WERI-Rb-1 (cell line): ENCODE measurements at regions not wholly inside any gene's neighbourhood (a gene's known extent, or its start where the extent isn't known, plus 50 kb on each side); places are given as distances from the start of the nearest gene placed in this dataset.

ENCODE experiments used
- DNase-seq: peaks from one replicate; pipeline ENCODE4 v3.0.0-alpha.2; 2020
- H3K27ac ChIP-seq: fragments of 250-450 bp; sonication (Bioruptor Pico); 2 replicates; pipeline ENCODE4 v1.5.1; 2020; ENCODE audit warnings: mild to moderate bottlenecking, moderate library complexity
- H3K27me3 ChIP-seq: fragments of 250-450 bp; sonication (Bioruptor Pico); 2 replicates; pipeline ENCODE4 v1.5.1; 2021; ENCODE audit warnings: mild to moderate bottlenecking, low read depth, moderate library complexity; ENCODE audit not compliant: insufficient read depth, severe bottlenecking
- H3K36me3 ChIP-seq: fragments of 250-450 bp; sonication (Bioruptor Pico); 2 replicates; pipeline ENCODE4 v1.5.1; 2020; ENCODE audit warnings: mild to moderate bottlenecking, moderate library complexity
- H3K4me3 ChIP-seq: 2 replicates; pipeline ENCODE4 v1.5.1; 2011; ENCODE audit warnings: low read depth, mild to moderate bottlenecking, control low read depth, low read length
- H3K9me3 ChIP-seq: fragments of 250-450 bp; sonication (Bioruptor Pico); 2 replicates; pipeline ENCODE4 v1.5.1; 2021; ENCODE audit warnings: mild to moderate bottlenecking, moderate library complexity; ENCODE audit not compliant: severe bottlenecking
- CTCF ChIP-seq: IDR thresholded peaks from 2 replicates; pipeline ENCODE4 v1.5.1; 2011; ENCODE audit warnings: low read depth, mild to moderate bottlenecking, control low read depth, inconsistent platforms, low read length

GRCh38 chr2:107108556-107108955, 222.6 kb upstream of the ST6GAL2 start:
- no peaks in the 10 kb centered on the region for H3K36me3 ChIP-seq
- no peak overlapping the region for H3K27ac ChIP-seq
- peaks cover 32% of the 10 kb centered on the region for H3K27me3 ChIP-seq
- H3K4me3 ChIP-seq, result no peak overlapping the region
- no peaks in the 10 kb centered on the region for H3K9me3 ChIP-seq
- DNase-seq, result no peak
- no peak for TF ChIP-seq CTCF

GRCh38 chr2:107111623-107112022, 225.7 kb upstream of the ST6GAL2 start:
- H3K36me3 ChIP-seq, result no peaks in the 10 kb centered on the region
- no peaks in the 10 kb centered on the region for H3K9me3 ChIP-seq
- H3K27ac ChIP-seq, result no peak overlapping the region
- peaks cover 26% of the 10 kb centered on the region for H3K27me3 ChIP-seq
- H3K4me3 ChIP-seq, result no peak overlapping the region
- no peak for TF ChIP-seq CTCF
- no peak for DNase-seq

- no peak for TF ChIP-seq CTCF
- Histone ChIP-seq H3K27ac (no peak overlapping the region), H3K9me3 (no peaks in the 10 kb centered on the region), H3K27me3 (peaks cover 16% of the 10 kb centered on the region), H3K4me3 (no peak overlapping the region), H3K36me3 (no peaks in the 10 kb centered on the region)
- no peak for DNase-seq
These were observed 226.6 kb upstream of the ST6GAL2 start for GRCh38 chr2:107112561-107112960.

GRCh38 chr2:107128381-107128780, 242.4 kb upstream of the ST6GAL2 start:
- H3K9me3 ChIP-seq, result no peaks in the 10 kb centered on the region
- no peak overlapping the region for H3K4me3 ChIP-seq
- no peaks in the 10 kb centered on the region for H3K36me3 ChIP-seq
- H3K27ac ChIP-seq, result no peak overlapping the region
- H3K27me3 ChIP-seq, result peaks cover 89% of the 10 kb centered on the region
- DNase-seq, result no peak
- no peak for TF ChIP-seq CTCF

GRCh38 chr2:107132070-107132469, 246.1 kb upstream of the ST6GAL2 start:
- Histone ChIP-seq H3K4me3 (no peak overlapping the region), H3K27me3 (peaks cover 57% of the 10 kb centered on the region), H3K27ac (no peak overlapping the region), H3K9me3 (no peaks in the 10 kb centered on the region), H3K36me3 (no peaks in the 10 kb centered on the region)
- no peak for TF ChIP-seq CTCF
- no peak for DNase-seq

- Histone ChIP-seq H3K9me3 (no peaks in the 10 kb centered on the region), H3K36me3 (no peaks in the 10 kb centered on the region), H3K27me3 (peaks cover 52% of the 10 kb centered on the region), H3K4me3 (no peak overlapping the region), H3K27ac (no peak overlapping the region)
- no peak for TF ChIP-seq CTCF
- DNase-seq, result no peak
These were observed 246.8 kb upstream of the ST6GAL2 start for GRCh38 chr2:107132746-107133145.
